Hepatocyte (in vitro differentiated cells): ENCODE measurements at regions not wholly inside any gene's neighbourhood (a gene's known extent, or its start where the extent isn't known, plus 50 kb on each side); places are given as distances from the start of the nearest gene placed in this dataset.

Experiments used
- CTCF ChIP-seq: fragments of 200-600 bp; sonication (generic); IDR thresholded peaks from 2 replicates; pipeline ENCODE4 v1.5.1; 2016; ENCODE audit warnings: antibody characterized with exemption, mild to moderate bottlenecking; ENCODE audit not compliant: poor library complexity
- EZH2 ChIP-seq: fragments of 200-600 bp; sonication (generic); IDR thresholded peaks from 2 replicates; pipeline ENCODE4 v1.6.1; 2016; ENCODE audit warnings: antibody characterized with exemption, mild to moderate bottlenecking, borderline replicate concordance

DNA sequence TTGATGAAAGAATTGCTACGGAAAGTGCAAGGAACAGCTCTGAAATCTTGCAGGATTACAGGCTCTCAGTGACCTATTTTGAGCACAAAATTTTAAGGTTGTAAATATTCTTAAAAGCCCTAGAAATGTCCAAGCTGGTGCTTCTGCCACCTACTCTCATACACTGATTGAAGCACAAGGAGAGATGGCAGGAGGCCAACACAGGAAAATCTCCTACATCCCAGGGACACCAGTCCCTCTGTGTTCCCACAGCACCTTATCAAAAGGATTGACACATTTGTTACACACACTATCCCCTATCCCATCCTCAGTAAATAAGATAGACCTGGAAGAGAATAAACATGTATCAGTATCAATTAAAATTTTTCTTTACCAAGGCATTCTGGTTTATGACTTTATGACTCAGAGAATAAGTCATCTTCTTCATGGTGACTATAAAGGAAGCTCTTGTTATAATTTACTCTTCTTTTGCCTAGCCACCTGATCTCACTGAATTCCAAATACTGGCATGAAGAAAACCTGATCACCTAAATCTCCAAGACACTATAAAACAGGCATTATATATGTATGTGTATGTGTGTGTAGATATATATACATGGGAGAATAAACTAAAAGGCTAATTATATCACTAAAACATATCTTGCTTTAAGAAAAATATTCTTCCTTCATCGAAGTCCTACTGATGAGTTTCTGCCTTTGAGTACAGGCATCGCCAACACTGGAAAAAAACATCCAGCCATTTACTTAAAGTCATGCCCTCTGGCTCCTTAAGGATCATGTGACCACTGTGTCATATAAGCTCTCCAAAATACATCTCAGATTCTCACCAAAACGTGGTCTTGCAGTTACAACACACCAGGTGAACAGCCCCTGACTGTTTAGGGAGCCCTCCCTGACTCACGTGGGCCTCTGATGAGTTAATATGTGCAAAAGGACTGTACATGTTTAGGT lies 208.1 kb upstream of the NR2F2 start:
- TF ChIP-seq CTCF (no peak), EZH2 (no peak)
